ENCODE measurements at regions not wholly inside any gene's neighbourhood (a gene's known extent, or its start where the extent isn't known, plus 50 kb on each side); places are given as distances from the start of the nearest gene placed in this dataset.
"Not testable (repeated sequence)": the region's sequence is repeated elsewhere in the genome, so short reads cannot be mapped to it uniquely, and the experiment has no call there.

- no peak overlapping the region for H3K27ac Mint-ChIP-seq
- ATAC-seq (ENCODE audit: low read depth) (no peak), DNase-seq (no peak)
- ChIA-PET POLR2A (interaction anchor here (0.6 kb wide), 1 partner anchor 90 kb away, joined by 14 read pairs; no protein-coding TSS in a partner anchor), CTCF (no interaction called here)
- H3K36me3 Mint-ChIP-seq (ENCODE audit: low read depth), result no peaks in the 10 kb centered on the region
- peaks cover 3% of the 10 kb centered on the region for H3K27me3 Mint-ChIP-seq
- H3K4me3 Mint-ChIP-seq, result no peak overlapping the region
- H3K4me1 Mint-ChIP-seq, result no peaks in the 10 kb centered on the region
- intact Hi-C loops (cut with micrococcal nuclease), result no loop called here
- TF ChIP-seq CTCF (IDR thresholded peaks at IDR 0.05), result no peak
- no peaks in the 10 kb centered on the region for H3K9me3 Mint-ChIP-seq
These were observed 493.2 kb upstream of the KLF6 start for GRCh38 chr10:4278186-4278585.

DNA sequence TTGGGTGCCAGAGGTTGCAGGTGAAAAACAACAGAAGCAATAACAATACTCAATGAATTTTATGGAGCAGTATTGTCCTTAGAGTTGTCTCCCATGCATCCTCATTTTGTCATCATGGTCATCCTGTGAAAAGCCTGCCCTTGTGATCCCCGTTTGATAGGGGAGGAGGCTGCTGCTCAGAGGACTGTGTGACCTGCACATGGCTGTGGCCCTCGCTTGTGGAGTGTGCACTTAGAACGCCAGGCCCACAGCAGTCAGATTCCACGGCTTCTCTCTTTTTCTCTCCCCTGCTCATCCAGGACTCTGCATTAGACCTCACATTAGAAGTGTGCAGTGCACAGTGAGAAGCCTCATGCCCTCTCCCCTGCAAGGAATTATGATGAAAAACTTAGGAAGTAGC is 491.1 kb upstream of the KLF6 start:
- ATAC-seq (ENCODE audit: low read depth) (no peak), DNase-seq (no peak)
- H3K27me3 Mint-ChIP-seq, result peaks cover 5% of the 10 kb centered on the region
- no peak overlapping the region for H3K4me3 Mint-ChIP-seq
- H3K4me1 Mint-ChIP-seq, result no peaks in the 10 kb centered on the region
- POLR2A ChIA-PET, result no interaction called here
- no peaks in the 10 kb centered on the region for H3K9me3 Mint-ChIP-seq
- no peak overlapping the region for H3K27ac Mint-ChIP-seq
- CTCF ChIA-PET, result no interaction called here
- intact Hi-C loops (cut with micrococcal nuclease), result no loop called here
- TF ChIP-seq CTCF (IDR thresholded peaks at IDR 0.05), result no peak
- H3K36me3 Mint-ChIP-seq (ENCODE audit: low read depth), result no peaks in the 10 kb centered on the region

DNA sequence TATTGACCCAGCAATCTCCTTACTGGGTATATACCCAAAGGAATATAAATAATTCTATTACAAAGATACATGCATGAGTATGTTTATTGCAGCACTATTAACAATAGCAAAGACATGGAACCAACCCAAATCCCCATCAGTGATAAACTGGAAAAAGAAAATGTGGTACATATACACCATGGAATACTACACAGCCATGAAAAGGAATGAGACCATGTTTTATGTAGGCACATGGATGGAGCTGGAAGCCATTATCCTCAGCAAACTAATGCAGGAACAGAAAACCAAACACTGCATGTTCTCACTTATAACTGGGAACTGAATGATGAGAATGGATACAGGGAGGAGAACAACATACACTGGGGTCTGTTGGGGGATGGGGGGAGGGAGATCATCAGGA is 489.7 kb upstream of the KLF6 start:
- CTCF ChIA-PET; H3K36me3 Mint-ChIP-seq (ENCODE audit: low read depth); H3K27ac Mint-ChIP-seq; intact Hi-C loops (cut with micrococcal nuclease); ATAC-seq (ENCODE audit: low read depth); POLR2A ChIA-PET; DNase-seq; H3K27me3 Mint-ChIP-seq; H3K4me1 Mint-ChIP-seq; H3K9me3 Mint-ChIP-seq; H3K4me3 Mint-ChIP-seq: not testable (repeated sequence)

DNA sequence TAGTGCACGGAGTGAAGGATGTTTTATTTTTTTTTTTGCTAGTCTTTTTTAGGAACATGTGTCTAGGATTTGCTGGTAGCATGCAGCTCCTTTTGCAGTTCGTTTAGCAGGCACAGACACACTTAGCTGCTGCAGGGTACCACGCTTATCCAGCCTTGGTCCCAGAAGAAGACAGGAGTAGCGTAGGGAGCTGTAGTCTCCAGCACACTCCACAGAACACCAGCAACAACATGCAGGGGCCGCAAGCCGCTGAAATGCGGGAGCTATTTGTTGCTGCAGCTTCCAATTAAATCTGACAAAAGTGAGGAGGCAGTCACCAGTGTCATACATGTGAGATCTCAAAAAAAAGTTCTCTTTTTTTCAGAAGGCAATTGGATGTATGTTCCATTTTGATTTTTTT is 486.2 kb upstream of the KLF6 start:
- CTCF ChIA-PET, result no interaction called here
- Mint-ChIP-seq H3K27ac (no peak overlapping the region), H3K36me3 (ENCODE audit: low read depth) (no peaks in the 10 kb centered on the region), H3K4me3 (no peak overlapping the region), H3K4me1 (peaks cover 10% of the 10 kb centered on the region), H3K9me3 (no peaks in the 10 kb centered on the region), H3K27me3 (peaks cover 7% of the 10 kb centered on the region)
- ATAC-seq (ENCODE audit: low read depth), result no peak
- intact Hi-C loops (cut with micrococcal nuclease), result no loop called here
- DNase-seq, result no peak
- no peak for TF ChIP-seq CTCF (IDR thresholded peaks at IDR 0.05)
- POLR2A ChIA-PET, result no interaction called here

DNA sequence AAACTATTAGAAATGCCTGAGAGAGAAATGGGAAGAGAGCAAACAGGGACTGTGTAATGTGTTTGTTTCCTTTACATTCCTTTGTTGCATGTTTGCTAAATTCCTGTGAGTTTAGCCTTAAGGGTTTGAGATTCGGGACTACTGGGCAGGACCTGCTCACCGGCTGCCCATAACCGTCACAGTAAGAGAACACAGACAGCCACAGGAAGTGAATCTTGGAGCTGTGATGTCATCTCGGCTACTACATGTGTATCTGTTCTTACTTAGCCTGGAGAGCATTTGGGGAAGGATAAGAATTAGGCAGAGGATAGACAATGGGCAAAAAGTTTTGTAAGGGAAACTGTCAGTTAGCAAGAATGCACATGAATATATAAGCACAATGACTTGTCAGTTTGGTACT is 485.1 kb upstream of the KLF6 start:
- DNase-seq (no peak), ATAC-seq (ENCODE audit: low read depth) (no peak)
- no peaks in the 10 kb centered on the region for H3K9me3 Mint-ChIP-seq
- TF ChIP-seq CTCF (IDR thresholded peaks at IDR 0.05), result no peak
- peaks cover 16% of the 10 kb centered on the region for H3K4me1 Mint-ChIP-seq
- no peak overlapping the region for H3K27ac Mint-ChIP-seq
- intact Hi-C loops (cut with micrococcal nuclease), result no loop called here
- POLR2A ChIA-PET, result no interaction called here
- H3K4me3 Mint-ChIP-seq, result no peak overlapping the region
- no peaks in the 10 kb centered on the region for H3K36me3 Mint-ChIP-seq (ENCODE audit: low read depth)
- peaks cover 7% of the 10 kb centered on the region for H3K27me3 Mint-ChIP-seq
- CTCF ChIA-PET, result no interaction called here

- intact Hi-C loops (cut with micrococcal nuclease); ATAC-seq (ENCODE audit: low read depth); H3K4me3 Mint-ChIP-seq; H3K27me3 Mint-ChIP-seq; CTCF ChIA-PET; H3K36me3 Mint-ChIP-seq (ENCODE audit: low read depth); H3K9me3 Mint-ChIP-seq; DNase-seq; POLR2A ChIA-PET; H3K27ac Mint-ChIP-seq: not testable (repeated sequence)
- H3K4me1 Mint-ChIP-seq, result peaks cover 16% of the 10 kb centered on the region
These were observed 483.5 kb upstream of the KLF6 start for GRCh38 chr10:4268490-4268889.
